HepG2 (cell line): ENCODE measurements at regions not wholly inside any gene's neighbourhood (a gene's known extent, or its start where the extent isn't known, plus 50 kb on each side); places are given as distances from the start of the nearest gene placed in this dataset.

Experiments
- CTCF ChIP-seq: sonication (generic); formaldehyde crosslinking; IDR thresholded peaks from 2 replicates; pipeline ENCODE4 v1.5.0; 2020; ENCODE audit warnings: mild to moderate bottlenecking, missing genetic modification reagents, moderate library complexity
- DNMT3B ChIP-seq: conservative IDR thresholded peaks from 2 replicates; pipeline ENCODE4 v1.6.1; 2016; ENCODE audit warnings: missing biosample characterization, control low read depth
- LRRFIP1 ChIP-seq: sonication (generic); formaldehyde crosslinking; conservative IDR thresholded peaks from 2 replicates; pipeline ENCODE4 v1.4.0; 2020; ENCODE audit warnings: missing genetic modification reagents
- PITX1 ChIP-seq: sonication (generic); formaldehyde crosslinking; IDR thresholded peaks from 2 replicates; pipeline ENCODE4 v1.5.1; 2020; ENCODE audit warnings: mild to moderate bottlenecking, missing genetic modification reagents
- PRDM10 ChIP-seq: sonication (generic); formaldehyde crosslinking; IDR thresholded peaks from 2 replicates; pipeline ENCODE4 v1.4.0; 2020; ENCODE audit warnings: low read depth, missing genetic modification reagents
- PREB ChIP-seq: sonication (generic); formaldehyde crosslinking; IDR thresholded peaks from 2 replicates; pipeline ENCODE4 v1.4.0; 2020; ENCODE audit warnings: missing genetic modification reagents
- SRF ChIP-seq: IDR thresholded peaks from 2 replicates; pipeline ENCODE4 v1.6.1; 2011; ENCODE audit warnings: mild to moderate bottlenecking, low read depth, low read length, moderate library complexity
- TBL1XR1 ChIP-seq: fragments of 150-350 bp; IDR thresholded peaks from 2 replicates; pipeline ENCODE4 v1.6.1; 2014; ENCODE audit warnings: borderline replicate concordance, low read length; ENCODE audit not compliant: partially characterized antibody
- ZBTB1 ChIP-seq: sonication (generic); formaldehyde crosslinking; IDR thresholded peaks from 2 replicates; pipeline ENCODE4 v1.4.0; 2020; ENCODE audit warnings: missing genetic modification reagents, borderline replicate concordance
- ZBTB39 ChIP-seq: sonication (generic); formaldehyde crosslinking; IDR thresholded peaks from 2 replicates; pipeline ENCODE4 v1.5.0; 2020; ENCODE audit warnings: missing genetic modification reagents
- ZFYVE20 ChIP-seq: sonication (generic); formaldehyde crosslinking; IDR thresholded peaks from 2 replicates; pipeline ENCODE4 v1.8.0; 2023; ENCODE audit warnings: low read depth, mild to moderate bottlenecking, moderate library complexity, missing genetic modification reagents, borderline replicate concordance
- ZNF17 ChIP-seq: sonication (generic); formaldehyde crosslinking; IDR thresholded peaks from 2 replicates; pipeline ENCODE4 v1.5.0; 2020; ENCODE audit warnings: mild to moderate bottlenecking, missing genetic modification reagents
- ZNF235 ChIP-seq: sonication (generic); formaldehyde crosslinking; IDR thresholded peaks from 2 replicates; pipeline ENCODE4 v1.8.1; 2023; ENCODE audit warnings: mild to moderate bottlenecking, missing genetic modification reagents, borderline replicate concordance
- ZNF3 ChIP-seq: IDR thresholded peaks from 2 replicates; pipeline ENCODE4 v1.7.0; 2017; ENCODE audit warnings: inconsistent platforms
- ZNF567 ChIP-seq: sonication (generic); formaldehyde crosslinking; IDR thresholded peaks from 2 replicates; pipeline ENCODE4 v1.8.1; 2023; ENCODE audit warnings: mild to moderate bottlenecking, missing genetic modification reagents, borderline replicate concordance
- ZNF576 ChIP-seq: sonication (generic); formaldehyde crosslinking; IDR thresholded peaks from 2 replicates; pipeline ENCODE4 v1.4.0; 2020; ENCODE audit warnings: mild to moderate bottlenecking, missing genetic modification reagents
- ZNF713 ChIP-seq: sonication (generic); formaldehyde crosslinking; IDR thresholded peaks from 2 replicates; pipeline ENCODE4 v1.4.0; 2020; ENCODE audit warnings: mild to moderate bottlenecking, missing genetic modification reagents
- ZNF792 ChIP-seq: IDR thresholded peaks from 2 replicates; pipeline ENCODE4 v1.6.1; 2016

GRCh38 chr14:32259368-32260013 is 56.4 kb upstream of the RNU6-8 start (continued):
- no peak for TF ChIP-seq CTCF (CRISPR knock-in tag)
- no peak for TF ChIP-seq ZFYVE20 (CRISPR knock-in tag)
- no peak for TF ChIP-seq PRDM10 (CRISPR knock-in tag)
- TF ChIP-seq ZBTB39: no peak
- no peak for TF ChIP-seq TBL1XR1
- TF ChIP-seq ZNF17 (CRISPR knock-in tag): no peak
- no peak for TF ChIP-seq PITX1
- TF ChIP-seq ZNF576 (CRISPR knock-in tag): no peak
- no peak for TF ChIP-seq ZNF235 (CRISPR knock-in tag)
- TF ChIP-seq PREB (CRISPR knock-in tag): no peak
- TF ChIP-seq ZNF792: peak; percentile 85; the same call in 1 of the 2 replicates
- TF ChIP-seq ZNF3 (CRISPR knock-in tag): 0 out of 2 replicates have a peak, but pooled peaks have one; percentile 55
- no peak for TF ChIP-seq SRF
- no peak for TF ChIP-seq ZNF567
- no peak for TF ChIP-seq LRRFIP1 (CRISPR knock-in tag)
- peak; percentile 95 for TF ChIP-seq DNMT3B
- TF ChIP-seq ZNF713 (CRISPR knock-in tag): no peak
- no peak for TF ChIP-seq ZBTB1
